Mesenchymal stem cell (in vitro differentiated cells and primary cell): ENCODE measurements at regions not wholly inside any gene's neighbourhood (a gene's known extent, or its start where the extent isn't known, plus 50 kb on each side); places are given as distances from the start of the nearest gene placed in this dataset.

Source experiments
- DNase-seq: peaks from one replicate; pipeline ENCODE4 v3.0.0-alpha.2; 2013
- H2AFZ ChIP-seq: one replicate; pipeline ENCODE4 v1.6.1; 2013; ENCODE audit warnings: low read depth, mild to moderate bottlenecking, control low read depth, inconsistent platforms, low read length, moderate library complexity
- H2AK5ac ChIP-seq: 2 replicates; pipeline ENCODE4 v1.6.1; 2013; ENCODE audit warnings: low read length, moderate library complexity, mild to moderate bottlenecking, inconsistent platforms; ENCODE audit not compliant: severe bottlenecking
- H2BK120ac ChIP-seq: one replicate; pipeline ENCODE4 v1.6.1; 2013; ENCODE audit warnings: low read depth, mild to moderate bottlenecking, inconsistent platforms, low read length, moderate library complexity
- H2BK12ac ChIP-seq, 2 experiments: one replicate each; pipeline ENCODE4 v1.6.1; 2013; ENCODE audit warnings: inconsistent platforms in 2 of 2, low read length in 2 of 2, mild to moderate bottlenecking in 2 of 2, moderate library complexity in 2 of 2, control low read depth in 1 of 2
- H2BK15ac ChIP-seq: one replicate; pipeline ENCODE4 v1.6.1; 2013; ENCODE audit warnings: mild to moderate bottlenecking, low read depth, inconsistent platforms; ENCODE audit not compliant: poor library complexity, severe bottlenecking
- H2BK5ac ChIP-seq: 2 replicates; pipeline ENCODE4 v1.6.1; 2013; ENCODE audit warnings: low read depth, mild to moderate bottlenecking, low read length, control low read depth, inconsistent platforms; ENCODE audit not compliant: poor library complexity, severe bottlenecking
- H3K14ac ChIP-seq, 2 experiments: one replicate each; pipeline ENCODE4 v1.6.1; 2013; ENCODE audit warnings: inconsistent platforms in 2 of 2, low read length in 2 of 2, control low read depth in 1 of 2, mild to moderate bottlenecking in 1 of 2, moderate library complexity in 1 of 2
- H3K18ac ChIP-seq, 2 experiments: one replicate each; pipeline ENCODE4 v1.6.1; 2013; ENCODE audit warnings: inconsistent platforms in 2 of 2, low read length in 2 of 2, control low read depth in 1 of 2, low read depth in 1 of 2, mild to moderate bottlenecking in 1 of 2
- H3K23ac ChIP-seq, 2 experiments: one replicate each; pipeline ENCODE4 v1.6.1; 2013; ENCODE audit warnings: inconsistent platforms in 2 of 2, low read length in 2 of 2, mild to moderate bottlenecking in 2 of 2, moderate library complexity in 2 of 2, control low read depth in 1 of 2
- H3K27ac ChIP-seq: 2 replicates; pipeline ENCODE4 v1.5.1; 2013; ENCODE audit warnings: mild to moderate bottlenecking, moderate library complexity, low read length, control low read depth, inconsistent platforms; ENCODE audit not compliant: poor library complexity, severe bottlenecking
- H3K27me3 ChIP-seq, 2 experiments: 2 replicates each; pipeline versions ENCODE4 v1.6.1 to v1.7.0; 2013; ENCODE audit warnings: low read length in 2 of 2, mild to moderate bottlenecking in 2 of 2, moderate library complexity in 2 of 2, control low read depth in 1 of 2, inconsistent platforms in 1 of 2; ENCODE audit not compliant: control insufficient read depth in 1 of 2, insufficient read depth in 1 of 2
- H3K36me3 ChIP-seq, 2 experiments: 2 replicates each; pipeline versions ENCODE4 v1.6.1 to v1.7.0; 2013; ENCODE audit warnings: low read length in 2 of 2, control low read depth in 1 of 2, inconsistent platforms in 1 of 2, low read depth in 1 of 2, mild to moderate bottlenecking in 1 of 2; ENCODE audit not compliant: insufficient read depth in 2 of 2, control insufficient read depth in 1 of 2
- H3K4ac ChIP-seq, 2 experiments: one replicate each; pipeline ENCODE4 v1.6.1; 2013; ENCODE audit warnings: inconsistent platforms in 2 of 2, low read length in 2 of 2, mild to moderate bottlenecking in 2 of 2, moderate library complexity in 2 of 2, control low read depth in 1 of 2, low read depth in 1 of 2
- H3K4me1 ChIP-seq: 2 replicates; pipeline ENCODE4 v1.6.1; 2013; ENCODE audit warnings: low read depth, low read length, control low read depth; ENCODE audit not compliant: control insufficient read depth, insufficient read depth
- H3K4me2 ChIP-seq: 2 replicates; pipeline ENCODE4 v1.6.1; 2013; ENCODE audit warnings: low read length, mild to moderate bottlenecking, inconsistent platforms; ENCODE audit not compliant: poor library complexity, severe bottlenecking
- H3K4me3 ChIP-seq, 2 experiments: 2 replicates each; pipeline versions ENCODE4 v1.5.1 to v1.7.0; 2013; ENCODE audit warnings: low read length in 2 of 2, mild to moderate bottlenecking in 2 of 2, control low read depth in 1 of 2, low read depth in 1 of 2; ENCODE audit not compliant: insufficient read depth in 1 of 2
- H3K79me1 ChIP-seq: replicated peaks from 2 replicates; pipeline ENCODE4 v1.6.1; 2013; ENCODE audit warnings: mild to moderate bottlenecking, control low read depth, low read length, inconsistent platforms; ENCODE audit not compliant: poor library complexity, severe bottlenecking
- H3K9ac ChIP-seq: 2 replicates; pipeline ENCODE4 v1.7.0; 2013; ENCODE audit warnings: mild to moderate bottlenecking, low read length, moderate library complexity
- H3K9me3 ChIP-seq: 2 replicates; pipeline ENCODE4 v1.7.0; 2013; ENCODE audit warnings: mild to moderate bottlenecking, low read length; ENCODE audit not compliant: control insufficient read depth
- H4K8ac ChIP-seq: one replicate; pipeline ENCODE4 v1.6.1; 2013; ENCODE audit warnings: inconsistent platforms, mild to moderate bottlenecking, low read length, moderate library complexity
- H4K91ac ChIP-seq: one replicate; pipeline ENCODE4 v1.6.1; 2013; ENCODE audit warnings: mild to moderate bottlenecking, low read length, inconsistent platforms
- WGBS: methylation state at CpG from one replicate; pipeline ENCODE4 v1.1.7; 2013; ENCODE audit warnings: mixed read lengths; 5-methylcytosine and 5-hydroxymethylcytosine counted together

DNA sequence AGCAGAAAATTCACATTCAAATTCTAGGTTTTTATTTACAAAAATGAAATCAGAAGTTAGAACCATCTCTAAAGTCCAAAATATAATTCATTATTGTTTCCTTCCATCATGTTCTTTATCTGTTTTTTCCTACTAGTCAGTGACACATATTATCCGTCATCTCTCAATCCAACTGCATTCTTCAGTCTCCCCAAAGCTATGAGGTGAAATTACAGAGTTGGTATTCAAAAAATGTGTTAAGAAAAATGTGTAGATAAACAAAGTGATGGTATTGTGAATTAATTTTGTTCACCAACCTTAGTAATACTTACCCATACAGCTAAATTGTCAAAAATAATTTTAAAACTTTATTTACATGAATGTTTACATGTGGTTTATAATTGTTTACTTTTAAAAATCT, 448.7 kb upstream of the MIR17HG start:
- Histone ChIP-seq H3K4me1 (peaks cover 2% of the 10 kb centered on the region), H2AK5ac (no peak overlapping the region), H2BK12ac (no peak overlapping the region), H2BK120ac (no peak overlapping the region), H3K14ac (no peak overlapping the region), H3K23ac (no peak overlapping the region), H3K9me3 (no peaks in the 10 kb centered on the region), H4K8ac (no peak overlapping the region), H2BK15ac (no peak overlapping the region), H3K4me3 (no peak overlapping the region), H3K4me2 (no peak overlapping the region), H3K27ac (peak overlapping the region; percentile 85), H4K91ac (no peak overlapping the region), H2AFZ (no peak overlapping the region), H2BK5ac (no peak overlapping the region), H3K18ac (no peak overlapping the region), H3K9ac (no peak overlapping the region), H3K4ac (no peak overlapping the region), H3K36me3 (no peaks in the 10 kb centered on the region), H3K79me1 (no peaks in the 10 kb centered on the region), H3K27me3 (no peaks in the 10 kb centered on the region)
- DNase-seq, result no peak
- WGBS, result no CpG with 5 or more reads among the region's 1 CpG

DNA sequence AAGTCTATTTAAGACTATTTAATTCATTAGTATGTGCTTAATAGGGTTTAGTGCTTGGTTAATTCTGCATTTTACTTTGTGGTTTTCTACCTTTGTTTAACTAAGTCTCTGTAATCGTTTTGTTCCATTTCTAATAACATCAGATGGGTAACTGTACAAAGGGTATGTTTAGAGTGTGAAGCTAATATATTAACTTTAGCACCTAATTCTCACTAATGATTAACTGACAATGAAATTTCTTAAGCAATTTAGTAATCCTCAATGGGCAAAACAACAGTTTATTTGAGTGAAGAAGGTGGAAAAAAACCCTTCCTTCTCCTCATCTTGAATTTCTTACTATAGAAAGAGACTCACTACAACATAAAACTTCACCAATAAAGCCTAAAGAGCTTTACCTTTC, 448.1 kb upstream of the MIR17HG start:
- no peak overlapping the region for H3K4me3 ChIP-seq
- H2BK120ac ChIP-seq, result no peak overlapping the region
- no peaks in the 10 kb centered on the region for H3K9me3 ChIP-seq
- no peak overlapping the region for H4K8ac ChIP-seq
- H3K14ac ChIP-seq, result no peak overlapping the region
- no peak overlapping the region for H3K9ac ChIP-seq
- no peak overlapping the region for H3K23ac ChIP-seq
- no peak overlapping the region for H4K91ac ChIP-seq
- H3K4ac ChIP-seq, result no peak overlapping the region
- no peak overlapping the region for H2AK5ac ChIP-seq
- H3K27me3 ChIP-seq, result no peaks in the 10 kb centered on the region
- no peak overlapping the region for H2BK5ac ChIP-seq
- no peaks in the 10 kb centered on the region for H3K79me1 ChIP-seq
- DNase-seq, result no peak
- H3K18ac ChIP-seq, result no peak overlapping the region
- no peak overlapping the region for H3K4me2 ChIP-seq
- no peak overlapping the region for H2AFZ ChIP-seq
- no peak overlapping the region for H2BK15ac ChIP-seq
- H3K27ac ChIP-seq, result peak overlapping the region; percentile 60
- H3K36me3 ChIP-seq, result no peaks in the 10 kb centered on the region
- H3K4me1 ChIP-seq, result peaks cover 2% of the 10 kb centered on the region
- no peak overlapping the region for H2BK12ac ChIP-seq
- WGBS, result no CpG with 5 or more reads among the region's 1 CpG

- no peak overlapping the region for H2AK5ac ChIP-seq
- 100% methylated on average over 2 of the region's 2 CpGs for WGBS
- H3K9ac ChIP-seq, result no peak overlapping the region
Measured at GRCh38 chr13:90902255-90902654, 445.2 kb upstream of the MIR17HG start.

DNA sequence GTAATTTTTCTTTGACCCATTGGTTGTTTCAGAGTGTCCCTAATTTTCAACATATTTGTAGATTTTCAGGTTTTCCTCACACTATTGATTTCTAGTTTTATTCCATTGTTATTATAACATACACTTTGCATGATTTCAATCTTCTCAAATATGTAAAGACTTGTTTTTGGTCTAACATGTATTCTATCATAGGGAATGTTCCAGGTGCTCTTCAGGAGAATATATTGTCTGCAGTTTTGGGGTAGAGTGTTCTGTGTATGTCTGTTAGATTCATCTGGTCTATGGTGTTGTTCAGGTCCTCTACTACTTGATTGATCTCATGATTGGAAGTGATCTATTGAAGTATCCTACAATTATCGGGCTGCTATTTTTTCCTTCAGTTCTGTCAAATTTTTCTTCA, 440.9 kb upstream of the MIR17HG start:
- no peak overlapping the region for H3K14ac ChIP-seq
- H3K9ac ChIP-seq, result no peak overlapping the region
- H3K27me3 ChIP-seq, result no peaks in the 10 kb centered on the region
- no peaks in the 10 kb centered on the region for H3K36me3 ChIP-seq
- H4K8ac ChIP-seq, result no peak overlapping the region
- H3K79me1 ChIP-seq, result no peaks in the 10 kb centered on the region
- H3K4me3 ChIP-seq, result no peak overlapping the region
- peaks cover 2% of the 10 kb centered on the region for H3K4me1 ChIP-seq
- H2AK5ac ChIP-seq, result no peak overlapping the region
- no peak for DNase-seq
- no peak overlapping the region for H2BK5ac ChIP-seq
- H2BK15ac ChIP-seq, result no peak overlapping the region
- H2AFZ ChIP-seq, result no peak overlapping the region
- no peak overlapping the region for H2BK12ac ChIP-seq
- no peak overlapping the region for H2BK120ac ChIP-seq
- H3K9me3 ChIP-seq, result peaks cover 3% of the 10 kb centered on the region
- H3K4ac ChIP-seq, result no peak overlapping the region
- WGBS, result no CpG with 5 or more reads among the region's 1 CpG
- H3K27ac ChIP-seq, result no peak overlapping the region
- no peak overlapping the region for H3K4me2 ChIP-seq
- no peak overlapping the region for H4K91ac ChIP-seq
- H3K23ac ChIP-seq, result no peak overlapping the region
- H3K18ac ChIP-seq, result no peak overlapping the region

More at GRCh38 chr13:90902255-90902654, 445.2 kb upstream of the MIR17HG start:
- Histone ChIP-seq H2BK15ac (no peak overlapping the region), H3K23ac (no peak overlapping the region), H2AFZ (no peak overlapping the region), H3K27me3 (no peaks in the 10 kb centered on the region), H2BK12ac (no peak overlapping the region), H3K36me3 (no peaks in the 10 kb centered on the region), H3K27ac (no peak overlapping the region), H4K91ac (no peak overlapping the region), H3K4ac (no peak overlapping the region), H3K4me3 (no peak overlapping the region), H3K4me2 (no peak overlapping the region), H2BK5ac (no peak overlapping the region), H4K8ac (no peak overlapping the region), H2BK120ac (no peak overlapping the region), H3K9me3 (no peaks in the 10 kb centered on the region), H3K14ac (no peak overlapping the region), H3K79me1 (no peaks in the 10 kb centered on the region), H3K4me1 (peaks cover 2% of the 10 kb centered on the region), H3K18ac (no peak overlapping the region)
- DNase-seq, result no peak
